HEK293 (cell line): ENCODE measurements at regions not wholly inside any gene's neighbourhood (a gene's known extent, or its start where the extent isn't known, plus 50 kb on each side); places are given as distances from the start of the nearest gene placed in this dataset.

ENCODE experiments used
- CTCF ChIA-PET: fragments of 350-600 bp; formaldehyde crosslinking; extraction: SDS; loops from one replicate; lab custom pipeline; 2021; ENCODE audit warnings: antibody characterized with exemption; lab: Yijun Ruan, JAX
- POLR2A ChIA-PET: fragments of 300-600 bp; formaldehyde crosslinking; extraction: SDS; loops from one replicate; lab custom pipeline; 2020; ENCODE audit warnings: antibody characterized with exemption, inconsistent platforms; lab: Yijun Ruan, JAX
- H3K27ac ChIP-seq: fragments of 200-500 bp; sonication (Bioruptor generic); 2 replicates; pipeline ENCODE4 v1.5.1; 2014; ENCODE audit warnings: low read depth, low read length, control low read depth, inconsistent platforms; ENCODE audit errors: extremely low read depth
- H3K36me3 ChIP-seq, 2 experiments: fragments of 200-500 bp in 1 of 2; sonication (Bioruptor generic) in 1 of 2; 1 replicate in 1 of 2; 2 replicates in 1 of 2; pipeline ENCODE4 v1.5.1; 2014 to 2017; ENCODE audit warnings: inconsistent platforms in 2 of 2, low read length in 2 of 2; ENCODE audit not compliant: control insufficient read depth in 2 of 2, insufficient read depth in 1 of 2
- H3K4me1 ChIP-seq: fragments of 200-500 bp; sonication (Bioruptor generic); 2 replicates; pipeline ENCODE4 v1.5.1; 2014; ENCODE audit warnings: mild to moderate bottlenecking, low read length, inconsistent platforms; ENCODE audit not compliant: control insufficient read depth, insufficient read depth
- H3K4me3 ChIP-seq: 2 replicates; pipeline ENCODE4 v1.5.1; 2011; ENCODE audit warnings: low read depth, mild to moderate bottlenecking, control low read depth, low read length, moderate library complexity
- H3K9me3 ChIP-seq: fragments of 200-500 bp; sonication (Bioruptor generic); 2 replicates; pipeline ENCODE4 v1.5.1; 2014; ENCODE audit warnings: low read depth, low read length, inconsistent platforms; ENCODE audit not compliant: control insufficient read depth, insufficient read depth
- KLF10 ChIP-seq: fragments of 450-650 bp; IDR thresholded peaks from 2 replicates; pipeline ENCODE4 v1.5.1; 2018; ENCODE audit warnings: missing biosample characterization, mild to moderate bottlenecking, missing genetic modification characterization
- PRDM10 ChIP-seq: fragments of 450-650 bp; formaldehyde crosslinking; IDR thresholded peaks from 2 replicates; pipeline ENCODE4 v1.5.1; 2016; ENCODE audit warnings: missing biosample characterization, missing genetic modification characterization
- PRDM2 ChIP-seq: fragments of 450-650 bp; formaldehyde crosslinking; IDR thresholded peaks from 2 replicates; pipeline ENCODE4 v1.5.1; 2016; ENCODE audit warnings: missing biosample characterization, missing genetic modification characterization, borderline replicate concordance
- SP2 ChIP-seq: fragments of 450-650 bp; formaldehyde crosslinking; IDR thresholded peaks from 2 replicates; pipeline ENCODE4 v1.5.1; 2016; ENCODE audit warnings: missing biosample characterization, missing genetic modification characterization
- ZBTB21 ChIP-seq: fragments of 450-650 bp; formaldehyde crosslinking; IDR thresholded peaks from 2 replicates; pipeline ENCODE4 v1.5.1; 2017; ENCODE audit warnings: missing biosample characterization, missing genetic modification characterization
- ZBTB49 ChIP-seq: fragments of 450-650 bp; formaldehyde crosslinking; IDR thresholded peaks from 2 replicates; pipeline ENCODE4 v1.5.1; 2016; ENCODE audit warnings: missing biosample characterization, missing genetic modification characterization, low read depth
- ZNF148 ChIP-seq: fragments of 450-650 bp; formaldehyde crosslinking; IDR thresholded peaks from 2 replicates; pipeline ENCODE4 v1.5.0; 2017; ENCODE audit warnings: missing biosample characterization, missing genetic modification characterization, borderline replicate concordance
- ZNF157 ChIP-seq: fragments of 450-650 bp; formaldehyde crosslinking; IDR thresholded peaks from 2 replicates; pipeline ENCODE4 v1.5.1; 2016; ENCODE audit warnings: missing biosample characterization, missing genetic modification characterization
- ZNF16 ChIP-seq: fragments of 450-650 bp; formaldehyde crosslinking; IDR thresholded peaks from 2 replicates; pipeline ENCODE4 v1.5.1; 2016; ENCODE audit warnings: low read depth, missing biosample characterization, missing genetic modification characterization
- ZNF169 ChIP-seq: fragments of 450-650 bp; formaldehyde crosslinking; IDR thresholded peaks from 2 replicates; pipeline ENCODE4 v1.5.1; 2016; ENCODE audit warnings: missing biosample characterization, missing genetic modification characterization
- ZNF2 ChIP-seq: fragments of 450-650 bp; formaldehyde crosslinking; IDR thresholded peaks from 2 replicates; pipeline ENCODE4 v1.5.1; 2016; ENCODE audit warnings: missing biosample characterization, missing genetic modification characterization
- ZNF223 ChIP-seq: fragments of 450-650 bp; formaldehyde crosslinking; IDR thresholded peaks from 2 replicates; pipeline ENCODE4 v1.5.1; 2016; ENCODE audit warnings: missing biosample characterization, missing genetic modification characterization
- ZNF266 ChIP-seq: fragments of 450-650 bp; formaldehyde crosslinking; IDR thresholded peaks from 2 replicates; pipeline ENCODE4 v1.5.1; 2016; ENCODE audit warnings: missing biosample characterization, missing genetic modification characterization, low read depth
- ZNF394 ChIP-seq: fragments of 450-650 bp; formaldehyde crosslinking; IDR thresholded peaks from 2 replicates; pipeline ENCODE4 v1.5.1; 2016; ENCODE audit warnings: missing biosample characterization, missing genetic modification characterization, mild to moderate bottlenecking, moderate library complexity, borderline replicate concordance
- ZNF398 ChIP-seq: fragments of 450-650 bp; formaldehyde crosslinking; IDR thresholded peaks from 2 replicates; pipeline ENCODE4 v1.5.1; 2017; ENCODE audit warnings: missing biosample characterization, missing genetic modification characterization
- ZNF677 ChIP-seq: fragments of 450-650 bp; IDR thresholded peaks from 2 replicates; pipeline ENCODE4 v1.5.0; 2018; ENCODE audit warnings: missing biosample characterization, mild to moderate bottlenecking, missing genetic modification characterization, moderate library complexity
- ZNF76 ChIP-seq: fragments of 450-650 bp; formaldehyde crosslinking; IDR thresholded peaks from 2 replicates; pipeline ENCODE4; 2016; ENCODE audit warnings: low read depth, missing biosample characterization, missing genetic modification characterization, borderline replicate concordance
- ZNF791 ChIP-seq: fragments of 450-650 bp; formaldehyde crosslinking; IDR thresholded peaks from 2 replicates; pipeline ENCODE4 v1.5.1; 2016; ENCODE audit warnings: missing biosample characterization, missing genetic modification characterization

- TF ChIP-seq KLF10 (tag by site-specific recombination), result no peak
- no peak for TF ChIP-seq PRDM10 (tag by site-specific recombination)
- TF ChIP-seq ZNF677, result no peak
- no peak for TF ChIP-seq ZNF791 (tag by site-specific recombination)
- no peak for TF ChIP-seq ZNF223 (tag by site-specific recombination)
- Histone ChIP-seq H3K4me3 (no peak overlapping the region), H3K36me3 (no peaks in the 10 kb centered on the region), H3K27ac (no peak overlapping the region), H3K9me3 (no peaks in the 10 kb centered on the region), H3K4me1 (peaks cover 14% of the 10 kb centered on the region)
- POLR2A ChIA-PET, result no interaction called here
- CTCF ChIA-PET, result no interaction called here
Observed at GRCh38 chr10:125479059-125479458, 203.9 kb downstream of the TEX36 start.

- peaks cover 10% of the 10 kb centered on the region for H3K4me1 ChIP-seq
- no peak overlapping the region for H3K4me3 ChIP-seq
- CTCF ChIA-PET, result no interaction called here
- H3K36me3 ChIP-seq, result no peaks in the 10 kb centered on the region
- H3K27ac ChIP-seq, result no peak overlapping the region
- POLR2A ChIA-PET, result no interaction called here
- no peaks in the 10 kb centered on the region for H3K9me3 ChIP-seq
- TF ChIP-seq SP2 (tag by site-specific recombination) (no peak), ZNF266 (no peak), ZNF157 (tag by site-specific recombination) (no peak), ZBTB49 (tag by site-specific recombination) (no peak), PRDM2 (tag by site-specific recombination) (no peak), ZNF394 (tag by site-specific recombination) (no peak), ZNF76 (tag by site-specific recombination) (no peak), ZNF398 (no peak), ZNF2 (tag by site-specific recombination) (no peak), ZNF16 (tag by site-specific recombination) (no peak), ZNF169 (no peak), ZBTB21 (tag by site-specific recombination) (no peak), ZNF148 (tag by site-specific recombination) (no peak)
Observed at GRCh38 chr10:125475815-125476214, 207.1 kb downstream of the TEX36 start.
